H1 (cell line): ENCODE measurements at regions not wholly inside any gene's neighbourhood (a gene's known extent, or its start where the extent isn't known, plus 50 kb on each side); places are given as distances from the start of the nearest gene placed in this dataset.

Source experiments
- CTCF ChIP-seq, 3 experiments: IDR thresholded peaks; 1 replicate in 2 of 3; 2 replicates in 1 of 3; pipeline versions ENCODE4 v1.5.1 to v1.6.1; 2011; ENCODE audit warnings: low read length in 3 of 3, mild to moderate bottlenecking in 3 of 3, inconsistent platforms in 2 of 3, low read depth in 1 of 3, moderate library complexity in 1 of 3; ENCODE audit not compliant: insufficient read depth in 1 of 3; ENCODE audit errors: control extremely low read depth in 1 of 3
- EZH2 ChIP-seq: fragments of 200-600 bp; sonication (generic); IDR thresholded peaks from 2 replicates; pipeline ENCODE4 v1.7.1; 2012; ENCODE audit warnings: low read depth, mild to moderate bottlenecking, moderate library complexity, low read length, inconsistent platforms; ENCODE audit not compliant: severe bottlenecking
- GABPA ChIP-seq: IDR thresholded peaks from 2 replicates; pipeline ENCODE4 v1.6.1; 2011; ENCODE audit warnings: mild to moderate bottlenecking, low read length, moderate library complexity, borderline replicate concordance; ENCODE audit not compliant: insufficient read depth
- HDAC2 ChIP-seq, 2 experiments: fragments of 300-600 bp in 1 of 2; sonication (generic) in 1 of 2; IDR thresholded peaks; 2 replicates each; pipeline ENCODE4 v1.6.1; 2011 to 2012; ENCODE audit warnings: low read depth in 2 of 2, low read length in 2 of 2, mild to moderate bottlenecking in 2 of 2, moderate library complexity in 2 of 2, borderline replicate concordance in 1 of 2, inconsistent platforms in 1 of 2
- JUN ChIP-seq: IDR thresholded peaks from 2 replicates; pipeline ENCODE4 v1.6.1; 2011; ENCODE audit warnings: low read depth, mild to moderate bottlenecking, improper control_type of control experiment, low read length
- SAP30 ChIP-seq: fragments of 300-600 bp; sonication (generic); IDR thresholded peaks from 2 replicates; pipeline ENCODE4 v1.7.1; 2012; ENCODE audit warnings: low read length, moderate library complexity, mild to moderate bottlenecking, inconsistent platforms; ENCODE audit not compliant: insufficient read depth, insufficient replicate concordance
- SIRT6 ChIP-seq: IDR thresholded peaks from one replicate; pipeline ENCODE4 v1.7.1; 2012; ENCODE audit warnings: low read length, inconsistent platforms
- TF ChIP-seq, protein P1 (sequence below): IDR thresholded peaks from 2 replicates; pipeline ENCODE4 v1.6.1; 2012; ENCODE audit warnings: inconsistent platforms

GRCh38 chr4:180153587-180153986, 2089.6 kb upstream of the TENM3 start:
- TF ChIP-seq GABPA, result no peak
- no peak for TF ChIP-seq SAP30
- TF ChIP-seq CTCF (IDR thresholded peaks at IDR 0.05; ENCODE audit: control extremely low read depth in 1 of 3, insufficient read depth in 1 of 3, low read depth in 1 of 3, low read length in 3 of 3), result no peak
- TF ChIP-seq, protein P1, sequence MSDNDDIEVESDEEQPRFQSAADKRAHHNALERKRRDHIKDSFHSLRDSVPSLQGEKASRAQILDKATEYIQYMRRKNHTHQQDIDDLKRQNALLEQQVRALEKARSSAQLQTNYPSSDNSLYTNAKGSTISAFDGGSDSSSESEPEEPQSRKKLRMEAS, result no peak
- TF ChIP-seq SIRT6, result no peak
- TF ChIP-seq EZH2, result no peak
- no peak for TF ChIP-seq JUN
- TF ChIP-seq HDAC2 (IDR thresholded peaks at IDR 0.05; ENCODE audit: borderline replicate concordance in 1 of 2, low read depth in 2 of 2, low read length in 2 of 2), result no peak
